LNCaP clone FGC (cell line): ENCODE measurements at regions not wholly inside any gene's neighbourhood (a gene's known extent, or its start where the extent isn't known, plus 50 kb on each side); places are given as distances from the start of the nearest gene placed in this dataset.
"Not testable (repeated sequence)": the region's sequence is repeated elsewhere in the genome, so short reads cannot be mapped to it uniquely, and the experiment has no call there.

Source experiments
- DNase-seq: peaks from one replicate; pipeline ENCODE4 v3.0.0-alpha.2; 2011; ENCODE audit warnings: low read depth
- H3K4me3 ChIP-seq: 2 replicates; pipeline ENCODE4 v1.5.1; 2011; ENCODE audit warnings: mild to moderate bottlenecking, low read depth, low read length, control low read depth
- TF ChIP-seq, protein P1 (sequence below): IDR thresholded peaks from 2 replicates; pipeline ENCODE4 v1.5.1; 2012; ENCODE audit warnings: mild to moderate bottlenecking; ENCODE audit not compliant: control insufficient read depth, insufficient read depth; ENCODE audit errors: extremely low read depth

GRCh38 chr7:114293289-114294012 lies 121.2 kb upstream of the FOXP2 start:
- DNase-seq: no peak
- TF ChIP-seq, protein P1, sequence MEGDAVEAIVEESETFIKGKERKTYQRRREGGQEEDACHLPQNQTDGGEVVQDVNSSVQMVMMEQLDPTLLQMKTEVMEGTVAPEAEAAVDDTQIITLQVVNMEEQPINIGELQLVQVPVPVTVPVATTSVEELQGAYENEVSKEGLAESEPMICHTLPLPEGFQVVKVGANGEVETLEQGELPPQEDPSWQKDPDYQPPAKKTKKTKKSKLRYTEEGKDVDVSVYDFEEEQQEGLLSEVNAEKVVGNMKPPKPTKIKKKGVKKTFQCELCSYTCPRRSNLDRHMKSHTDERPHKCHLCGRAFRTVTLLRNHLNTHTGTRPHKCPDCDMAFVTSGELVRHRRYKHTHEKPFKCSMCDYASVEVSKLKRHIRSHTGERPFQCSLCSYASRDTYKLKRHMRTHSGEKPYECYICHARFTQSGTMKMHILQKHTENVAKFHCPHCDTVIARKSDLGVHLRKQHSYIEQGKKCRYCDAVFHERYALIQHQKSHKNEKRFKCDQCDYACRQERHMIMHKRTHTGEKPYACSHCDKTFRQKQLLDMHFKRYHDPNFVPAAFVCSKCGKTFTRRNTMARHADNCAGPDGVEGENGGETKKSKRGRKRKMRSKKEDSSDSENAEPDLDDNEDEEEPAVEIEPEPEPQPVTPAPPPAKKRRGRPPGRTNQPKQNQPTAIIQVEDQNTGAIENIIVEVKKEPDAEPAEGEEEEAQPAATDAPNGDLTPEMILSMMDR: no peak
- H3K4me3 ChIP-seq: no peak overlapping the region

- no peak overlapping the region for H3K4me3 ChIP-seq
- no peak for DNase-seq
- TF ChIP-seq, protein P1: no peak
Observed at GRCh38 chr7:114279901-114280300, 134.7 kb upstream of the FOXP2 start.

DNA sequence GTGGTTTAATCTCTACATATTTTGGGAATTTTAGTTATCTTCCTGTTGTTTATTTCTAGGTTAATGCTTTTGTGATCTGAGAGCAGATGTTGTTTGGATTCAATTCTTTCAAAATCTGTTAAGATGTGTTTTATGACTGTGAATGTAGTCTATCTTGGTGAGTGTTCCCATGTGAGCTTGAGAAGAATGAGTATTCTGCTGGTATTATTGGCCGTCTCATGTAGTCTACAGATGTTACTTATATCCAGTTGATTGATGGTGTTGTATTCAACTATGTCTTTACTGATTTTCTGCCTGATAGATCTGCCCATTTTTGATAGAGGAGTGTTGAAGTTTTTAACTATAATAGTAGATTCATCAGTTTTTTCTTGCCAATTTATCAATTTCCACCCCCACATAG lies 141.4 kb upstream of the FOXP2 start:
- TF ChIP-seq, protein P1: no peak
- DNase-seq: no peak
- no peak overlapping the region for H3K4me3 ChIP-seq

- TF ChIP-seq, protein P1: no peak
- DNase-seq: no peak
- H3K4me3 ChIP-seq: no peak overlapping the region
Observed at GRCh38 chr7:114269714-114270113, 144.9 kb upstream of the FOXP2 start.

DNA sequence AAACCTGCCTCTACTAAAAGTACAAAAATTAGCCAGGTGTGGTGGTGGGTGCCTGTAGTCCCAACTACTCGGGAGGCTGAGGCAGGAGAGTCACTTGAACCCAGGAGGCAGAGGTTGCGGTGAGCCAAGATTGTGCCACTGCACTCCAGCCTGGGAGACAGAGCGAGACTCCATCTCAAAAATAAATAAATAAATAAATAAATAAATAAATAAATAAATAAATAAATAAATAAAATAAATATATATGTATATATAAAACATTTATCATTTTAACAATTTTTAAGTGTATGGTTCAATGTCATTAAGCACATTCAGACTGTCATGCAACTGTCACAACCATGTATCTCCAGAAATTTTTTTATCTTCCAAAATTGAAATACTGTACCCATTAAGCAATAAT lies 147.1 kb upstream of the FOXP2 start:
- not testable (repeated sequence) for DNase-seq, H3K4me3 ChIP-seq

GRCh38 chr7:114264023-114264422 lies 150.6 kb upstream of the FOXP2 start:
- TF ChIP-seq, protein P1: no peak
- DNase-seq: no peak
- H3K4me3 ChIP-seq: no peak overlapping the region

DNA sequence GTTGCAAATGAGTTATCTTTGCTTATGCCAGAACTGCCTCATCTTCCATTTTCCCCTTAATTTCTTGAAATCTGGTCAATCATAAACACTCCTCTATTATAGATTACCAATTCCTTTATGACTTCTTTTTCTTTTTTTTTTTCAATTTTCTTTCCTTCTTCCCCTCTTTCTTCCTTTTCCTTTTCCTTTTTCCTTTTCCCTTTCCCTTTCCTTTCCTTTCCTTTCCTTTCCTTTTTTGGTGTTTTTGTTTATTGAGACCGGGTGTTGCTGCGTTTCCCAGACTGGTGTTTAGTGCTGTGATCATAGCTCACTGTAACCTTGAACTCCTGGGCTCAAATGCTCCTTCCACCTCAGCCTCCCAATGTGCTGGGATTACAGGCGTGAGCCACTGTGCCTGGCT lies 151.4 kb upstream of the FOXP2 start:
- DNase-seq: no peak
- H3K4me3 ChIP-seq: no peak overlapping the region
- TF ChIP-seq, protein P1: no peak
